GM12872 (cell line): ENCODE measurements at regions not wholly inside any gene's neighbourhood (a gene's known extent, or its start where the extent isn't known, plus 50 kb on each side); places are given as distances from the start of the nearest gene placed in this dataset.

Source experiments
- CTCF ChIP-seq: IDR thresholded peaks from 3 replicates; pipeline ENCODE4 v1.5.1; 2011; ENCODE audit warnings: low read depth, mild to moderate bottlenecking, low read length, moderate library complexity; ENCODE audit not compliant: insufficient read depth

- no peak for TF ChIP-seq CTCF
Measured at GRCh38 chr1:9442986-9443385, 96.3 kb upstream of the SLC25A33 start.

DNA sequence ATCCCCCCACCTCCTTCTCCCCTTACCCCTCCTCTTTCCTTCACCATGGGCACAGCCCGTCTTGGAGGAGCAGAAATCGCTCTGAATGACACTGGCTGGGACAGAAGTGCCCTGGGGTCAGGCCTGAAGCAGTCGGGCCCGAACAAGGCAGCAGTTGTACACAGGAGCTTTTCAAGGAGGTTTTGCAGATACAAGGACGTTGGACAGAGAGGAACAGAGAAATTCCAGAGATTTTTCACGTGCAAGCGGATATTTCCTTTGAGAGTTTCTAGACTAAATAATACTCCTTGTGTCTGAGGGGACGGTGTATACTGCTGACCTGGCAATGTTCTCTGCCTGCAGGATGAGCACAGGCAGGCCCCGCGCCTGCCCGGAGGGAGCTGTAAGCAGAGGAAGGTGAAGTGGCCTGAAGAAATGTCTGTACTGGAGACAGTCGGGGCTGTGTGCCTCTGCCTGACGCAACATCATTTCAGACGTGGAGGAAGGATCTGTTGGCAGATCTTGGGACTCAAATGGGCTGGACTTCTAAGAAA lies 95.3 kb upstream of the SLC25A33 start:
- no peak for TF ChIP-seq CTCF

DNA sequence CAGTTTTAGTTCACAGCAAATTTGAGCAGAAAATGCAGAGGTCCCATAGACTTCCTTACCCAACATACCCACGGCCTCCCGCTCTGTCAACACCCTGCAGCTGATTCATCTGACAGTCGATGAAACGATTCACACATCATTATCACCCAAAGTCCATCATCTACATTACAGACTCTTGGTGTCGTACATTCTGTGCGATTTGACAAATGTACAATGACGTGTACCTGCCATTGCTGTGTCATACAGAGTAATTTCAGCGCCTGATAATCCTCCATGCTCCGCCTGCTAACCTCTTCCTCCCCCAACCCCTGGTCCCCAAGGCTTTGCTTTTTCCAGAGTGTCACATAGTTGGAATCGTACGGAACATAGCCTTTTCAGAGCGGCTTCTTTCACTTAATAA lies 94.7 kb upstream of the SLC25A33 start:
- TF ChIP-seq CTCF: no peak

DNA sequence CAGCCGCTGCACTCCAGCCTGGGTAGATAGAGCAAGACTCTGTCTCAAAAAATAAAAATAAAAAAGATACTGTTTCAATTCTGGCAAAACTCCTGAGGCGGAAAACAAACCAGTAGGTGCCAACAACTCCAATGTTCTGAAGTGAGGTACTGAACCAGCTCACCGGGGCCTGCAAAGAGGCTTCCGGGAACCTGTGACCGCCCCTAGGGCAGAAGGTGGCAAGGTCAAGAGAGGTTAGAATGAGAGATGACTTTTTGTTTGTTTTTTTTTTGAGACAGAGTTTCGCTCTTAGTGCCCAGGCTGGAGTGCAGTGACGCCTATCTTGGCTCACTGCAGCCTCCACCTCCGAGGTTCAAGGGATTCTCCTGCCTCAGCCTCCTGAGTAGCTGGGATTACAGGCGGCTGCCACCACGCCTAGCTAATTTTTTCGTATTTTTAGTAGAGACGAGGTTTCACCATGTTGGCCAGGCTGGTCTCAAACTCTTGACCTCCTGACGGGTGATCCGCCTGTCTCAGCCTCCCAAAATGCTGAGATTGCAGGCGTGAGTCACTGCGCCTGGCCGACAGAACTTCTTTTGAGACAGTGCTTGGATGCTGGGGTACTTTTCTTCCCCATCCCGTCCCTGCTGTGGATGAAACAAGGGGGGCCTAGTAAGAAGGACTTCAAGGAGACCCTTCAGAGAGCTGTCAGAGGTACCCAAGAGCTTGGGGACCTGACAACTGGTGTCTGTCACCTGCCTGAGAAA lies 91.9 kb upstream of the SLC25A33 start:
- TF ChIP-seq CTCF: no peak

DNA sequence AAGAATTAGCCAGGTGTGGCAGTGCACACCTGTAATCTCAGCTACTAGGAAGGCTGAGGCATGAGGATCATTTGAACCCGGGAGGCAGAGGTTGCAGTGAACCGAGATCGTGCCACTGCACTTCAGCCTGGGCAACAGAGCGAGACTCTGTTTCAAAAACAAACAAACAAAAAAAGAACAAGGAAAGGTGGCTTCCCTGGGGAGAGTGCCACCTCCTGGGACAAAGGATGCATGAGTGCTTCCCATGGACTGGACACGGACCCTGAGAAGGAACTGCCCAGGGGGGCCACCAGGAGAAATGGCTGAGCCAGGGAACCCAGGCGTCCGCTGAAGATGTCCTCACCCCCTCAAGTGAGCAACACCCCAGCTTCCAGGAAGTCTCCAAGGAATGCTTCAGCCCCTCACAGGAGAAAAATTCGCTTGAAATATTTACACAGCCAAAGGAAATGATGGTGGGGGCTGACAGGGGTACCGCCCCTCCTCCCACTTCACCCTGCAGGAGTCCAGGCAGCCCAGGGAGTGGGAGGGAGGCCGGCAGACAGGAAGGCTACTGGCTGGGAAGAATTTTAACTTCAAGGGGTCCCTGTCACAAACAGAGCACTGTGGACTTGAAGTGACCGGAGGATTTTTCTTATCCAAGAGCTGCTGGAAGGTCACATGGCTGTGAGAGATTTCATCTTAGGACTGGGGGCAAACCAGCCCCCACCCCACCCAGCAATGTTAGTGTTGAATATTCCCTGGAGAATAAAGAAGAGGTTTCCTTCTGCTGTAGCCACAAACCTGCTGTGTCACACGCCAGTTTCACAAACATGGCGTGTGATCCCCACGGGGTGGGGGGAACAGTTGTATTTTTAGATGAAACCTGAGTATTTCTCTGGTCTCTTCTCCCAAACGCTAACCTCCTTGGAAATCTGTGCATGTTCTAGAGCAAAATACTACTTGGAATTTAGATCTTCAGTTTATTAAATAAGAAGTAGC lies 90.8 kb upstream of the SLC25A33 start:
- no peak for TF ChIP-seq CTCF

- no peak for TF ChIP-seq CTCF
Measured at GRCh38 chr1:9449110-9449627, 90.1 kb upstream of the SLC25A33 start.
